GM23338 (cell line): ENCODE measurements at regions not wholly inside any gene's neighbourhood (a gene's known extent, or its start where the extent isn't known, plus 50 kb on each side); places are given as distances from the start of the nearest gene placed in this dataset.

Source experiments
- CREB1 ChIP-seq: fragments of 250-450 bp; sonication (Bioruptor Pico); IDR thresholded peaks from 2 replicates; pipeline ENCODE4 v1.5.0; 2020; ENCODE audit warnings: low read depth, mild to moderate bottlenecking, moderate library complexity
- EZH2 ChIP-seq: fragments of 200-600 bp; sonication (generic); IDR thresholded peaks from one replicate; pipeline ENCODE4 v1.8.0; 2017; ENCODE audit warnings: antibody characterized with exemption, mild to moderate bottlenecking, low read depth; ENCODE audit not compliant: unreplicated experiment
- EZH2phosphoT487 ChIP-seq: fragments of 200-600 bp; sonication (generic); IDR thresholded peaks from one replicate; pipeline ENCODE4 v1.8.1; 2018; ENCODE audit warnings: antibody characterized with exemption; ENCODE audit not compliant: unreplicated experiment
- STAT1 ChIP-seq: IDR thresholded peaks from one replicate; pipeline ENCODE4 v1.6.1; 2016; ENCODE audit warnings: antibody characterized with exemption; ENCODE audit not compliant: unreplicated experiment
- ZNF331 ChIP-seq: fragments of 250-450 bp; sonication (Bioruptor Pico); IDR thresholded peaks from 2 replicates; pipeline ENCODE4 v1.5.0; 2020; ENCODE audit warnings: low read depth, mild to moderate bottlenecking, moderate library complexity
- TF ChIP-seq, protein P1 (sequence below), 2 experiments: fragments of 200-600 bp in 1 of 2; sonication (generic) in 1 of 2; conservative IDR thresholded peaks; 2 replicates each; pipeline versions ENCODE4 v1.5.1 to v1.6.1; 2016 to 2017; ENCODE audit warnings: antibody characterized with exemption in 2 of 2, low read depth in 2 of 2, mild to moderate bottlenecking in 2 of 2, moderate library complexity in 1 of 2
- TF ChIP-seq, protein P2 (sequence below): IDR thresholded peaks from one replicate; pipeline ENCODE4 v1.6.1; 2018; ENCODE audit warnings: antibody characterized with exemption; ENCODE audit not compliant: unreplicated experiment

DNA sequence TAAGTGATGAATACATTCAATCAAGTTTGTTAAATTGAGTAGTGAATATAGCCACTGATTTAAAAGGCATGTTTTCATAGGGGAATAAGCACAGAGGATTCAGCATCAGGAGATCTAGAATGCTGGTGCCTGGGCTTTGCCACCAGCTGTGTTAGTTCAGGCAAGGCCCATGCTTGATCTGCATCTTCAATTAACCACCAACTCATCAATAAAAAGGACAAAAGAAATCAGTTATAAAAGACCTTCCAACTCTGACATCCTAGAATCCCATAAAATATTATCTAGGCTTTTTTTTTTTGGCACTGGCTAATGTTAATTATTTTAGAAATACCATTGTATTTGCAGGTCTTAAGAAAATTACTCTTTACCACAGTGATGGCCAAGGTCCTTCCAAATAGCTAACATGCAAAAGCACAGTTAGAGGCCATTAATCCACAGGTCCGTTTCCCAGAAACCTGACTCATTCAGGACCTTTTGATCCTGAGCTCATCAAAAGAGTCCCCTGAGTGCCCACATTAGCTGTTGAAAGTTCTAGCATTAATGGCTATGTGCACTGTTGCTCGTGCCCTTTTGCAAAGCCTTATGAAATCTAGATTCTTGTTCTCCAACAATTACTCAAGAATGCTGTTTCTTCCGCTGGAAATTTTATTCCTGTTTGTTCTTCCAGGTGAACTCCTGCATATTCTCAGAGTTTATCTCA, 170.0 kb downstream of the CYRIA start:
- TF ChIP-seq, protein P1, sequence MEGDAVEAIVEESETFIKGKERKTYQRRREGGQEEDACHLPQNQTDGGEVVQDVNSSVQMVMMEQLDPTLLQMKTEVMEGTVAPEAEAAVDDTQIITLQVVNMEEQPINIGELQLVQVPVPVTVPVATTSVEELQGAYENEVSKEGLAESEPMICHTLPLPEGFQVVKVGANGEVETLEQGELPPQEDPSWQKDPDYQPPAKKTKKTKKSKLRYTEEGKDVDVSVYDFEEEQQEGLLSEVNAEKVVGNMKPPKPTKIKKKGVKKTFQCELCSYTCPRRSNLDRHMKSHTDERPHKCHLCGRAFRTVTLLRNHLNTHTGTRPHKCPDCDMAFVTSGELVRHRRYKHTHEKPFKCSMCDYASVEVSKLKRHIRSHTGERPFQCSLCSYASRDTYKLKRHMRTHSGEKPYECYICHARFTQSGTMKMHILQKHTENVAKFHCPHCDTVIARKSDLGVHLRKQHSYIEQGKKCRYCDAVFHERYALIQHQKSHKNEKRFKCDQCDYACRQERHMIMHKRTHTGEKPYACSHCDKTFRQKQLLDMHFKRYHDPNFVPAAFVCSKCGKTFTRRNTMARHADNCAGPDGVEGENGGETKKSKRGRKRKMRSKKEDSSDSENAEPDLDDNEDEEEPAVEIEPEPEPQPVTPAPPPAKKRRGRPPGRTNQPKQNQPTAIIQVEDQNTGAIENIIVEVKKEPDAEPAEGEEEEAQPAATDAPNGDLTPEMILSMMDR (conservative IDR thresholded peaks at IDR 0.05; ENCODE audit: low read depth in 2 of 2), result no peak
- TF ChIP-seq EZH2 (no peak), EZH2phosphoT487 (no peak), ZNF331 (CRISPR knock-in tag) (no peak), STAT1 (no peak), CREB1 (CRISPR knock-in tag) (no peak)
- TF ChIP-seq, protein P2, sequence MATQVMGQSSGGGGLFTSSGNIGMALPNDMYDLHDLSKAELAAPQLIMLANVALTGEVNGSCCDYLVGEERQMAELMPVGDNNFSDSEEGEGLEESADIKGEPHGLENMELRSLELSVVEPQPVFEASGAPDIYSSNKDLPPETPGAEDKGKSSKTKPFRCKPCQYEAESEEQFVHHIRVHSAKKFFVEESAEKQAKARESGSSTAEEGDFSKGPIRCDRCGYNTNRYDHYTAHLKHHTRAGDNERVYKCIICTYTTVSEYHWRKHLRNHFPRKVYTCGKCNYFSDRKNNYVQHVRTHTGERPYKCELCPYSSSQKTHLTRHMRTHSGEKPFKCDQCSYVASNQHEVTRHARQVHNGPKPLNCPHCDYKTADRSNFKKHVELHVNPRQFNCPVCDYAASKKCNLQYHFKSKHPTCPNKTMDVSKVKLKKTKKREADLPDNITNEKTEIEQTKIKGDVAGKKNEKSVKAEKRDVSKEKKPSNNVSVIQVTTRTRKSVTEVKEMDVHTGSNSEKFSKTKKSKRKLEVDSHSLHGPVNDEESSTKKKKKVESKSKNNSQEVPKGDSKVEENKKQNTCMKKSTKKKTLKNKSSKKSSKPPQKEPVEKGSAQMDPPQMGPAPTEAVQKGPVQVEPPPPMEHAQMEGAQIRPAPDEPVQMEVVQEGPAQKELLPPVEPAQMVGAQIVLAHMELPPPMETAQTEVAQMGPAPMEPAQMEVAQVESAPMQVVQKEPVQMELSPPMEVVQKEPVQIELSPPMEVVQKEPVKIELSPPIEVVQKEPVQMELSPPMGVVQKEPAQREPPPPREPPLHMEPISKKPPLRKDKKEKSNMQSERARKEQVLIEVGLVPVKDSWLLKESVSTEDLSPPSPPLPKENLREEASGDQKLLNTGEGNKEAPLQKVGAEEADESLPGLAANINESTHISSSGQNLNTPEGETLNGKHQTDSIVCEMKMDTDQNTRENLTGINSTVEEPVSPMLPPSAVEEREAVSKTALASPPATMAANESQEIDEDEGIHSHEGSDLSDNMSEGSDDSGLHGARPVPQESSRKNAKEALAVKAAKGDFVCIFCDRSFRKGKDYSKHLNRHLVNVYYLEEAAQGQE, result no peak
